HG02759 (cell line): ENCODE measurements at regions not wholly inside any gene's neighbourhood (a gene's known extent, or its start where the extent isn't known, plus 50 kb on each side); places are given as distances from the start of the nearest gene placed in this dataset.

Experiments
- ATAC-seq: cut with Tn5 transposase; IDR thresholded peaks from one replicate; pipeline ENCODE4 v1.9.1; 2021; ENCODE audit warnings: mild to moderate bottlenecking, moderate library complexity; ENCODE audit not compliant: unreplicated experiment

DNA sequence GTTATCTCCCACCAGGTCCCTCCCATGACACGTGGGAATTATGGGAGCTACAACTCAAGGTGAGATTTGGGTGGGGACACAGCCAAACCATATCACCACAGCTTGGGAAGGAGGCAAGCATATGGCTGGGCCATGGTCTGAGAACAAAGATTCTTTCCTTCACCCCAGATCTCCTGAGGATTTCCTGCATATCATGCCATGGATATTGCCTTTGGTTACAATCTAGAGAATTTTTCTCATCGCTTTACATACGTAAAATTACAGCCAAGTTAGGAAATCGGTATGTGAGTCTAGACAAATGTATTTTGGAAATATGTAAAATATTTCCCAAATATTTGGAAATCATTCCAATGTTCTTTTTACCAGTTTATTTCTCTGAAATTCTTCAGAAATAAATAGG lies 398.3 kb downstream of the RFC3 start:
- no peak for ATAC-seq

DNA sequence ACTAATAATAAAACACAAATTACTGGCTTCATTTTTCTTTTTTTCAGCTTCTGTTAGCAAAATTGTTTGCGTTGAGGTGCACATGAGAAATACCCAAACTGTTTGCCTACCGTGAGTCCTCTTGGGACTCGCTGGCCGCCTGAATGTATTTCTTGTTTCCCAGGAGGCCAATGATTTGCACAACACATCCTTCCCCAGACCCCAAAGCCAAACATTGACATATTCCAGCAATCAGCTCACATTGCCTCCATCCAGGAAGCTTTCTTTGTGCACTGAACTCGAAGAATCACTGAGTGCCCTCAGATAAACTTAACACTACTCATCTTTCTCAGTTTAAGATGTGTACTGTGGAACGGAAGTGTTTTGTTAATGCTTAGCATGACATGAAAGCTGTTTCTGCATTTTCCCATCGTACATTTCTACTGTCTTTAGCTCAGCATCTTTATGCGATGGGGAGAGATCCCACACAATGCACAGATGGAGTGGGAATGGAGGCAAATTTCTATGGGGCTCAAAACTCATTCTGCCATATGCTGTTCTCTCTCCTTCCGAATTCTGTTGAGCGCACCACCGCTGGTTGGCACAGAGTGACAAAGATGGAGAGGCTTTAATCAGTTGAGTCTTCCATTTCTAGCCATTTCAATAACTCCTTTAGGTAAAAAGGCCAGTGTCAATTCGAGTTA lies 399.5 kb downstream of the RFC3 start:
- ATAC-seq, result no peak

- ATAC-seq, result no peak
Measured at GRCh38 chr13:34223984-34224383, 406.0 kb downstream of the RFC3 start.

GRCh38 chr13:34224877-34225276 lies 406.9 kb downstream of the RFC3 start:
- no peak for ATAC-seq

DNA sequence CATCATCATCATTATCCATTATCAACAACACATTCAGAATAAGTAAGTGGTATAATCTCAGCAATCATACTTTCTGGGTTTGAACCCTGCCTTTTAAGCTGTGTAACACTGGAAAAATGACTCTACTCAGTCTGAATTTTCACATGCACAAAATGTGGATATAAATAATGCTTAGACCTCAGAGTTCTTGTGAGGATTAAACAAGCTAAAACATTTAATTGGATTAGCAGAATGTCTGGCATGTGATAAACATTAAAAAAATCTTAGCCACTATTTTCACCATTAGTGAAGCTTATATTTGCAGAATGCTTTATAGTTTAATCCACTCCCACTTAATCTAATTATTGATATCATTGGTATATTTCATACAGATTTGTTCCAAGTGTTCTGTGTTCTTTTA lies 412.3 kb downstream of the RFC3 start:
- no peak for ATAC-seq

DNA sequence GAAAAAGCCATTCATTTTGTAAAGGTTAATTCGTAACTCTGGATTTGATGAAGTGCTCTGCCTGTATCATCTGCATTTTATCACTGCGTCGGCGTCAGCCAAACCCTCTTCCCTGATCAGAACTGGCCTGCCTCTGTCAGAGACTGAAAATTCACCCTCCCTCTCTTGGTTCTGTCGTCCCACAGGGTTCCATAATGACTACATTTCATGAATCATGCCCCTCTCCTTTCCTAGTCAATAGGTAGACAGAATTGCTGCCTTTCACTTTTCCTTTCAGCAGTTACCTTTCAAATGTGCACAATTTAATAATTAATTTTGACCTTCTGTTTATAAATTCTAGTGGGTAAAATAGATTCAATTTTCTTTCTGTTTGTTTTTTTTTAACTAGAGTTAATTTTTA lies 423.4 kb downstream of the RFC3 start:
- no peak for ATAC-seq

DNA sequence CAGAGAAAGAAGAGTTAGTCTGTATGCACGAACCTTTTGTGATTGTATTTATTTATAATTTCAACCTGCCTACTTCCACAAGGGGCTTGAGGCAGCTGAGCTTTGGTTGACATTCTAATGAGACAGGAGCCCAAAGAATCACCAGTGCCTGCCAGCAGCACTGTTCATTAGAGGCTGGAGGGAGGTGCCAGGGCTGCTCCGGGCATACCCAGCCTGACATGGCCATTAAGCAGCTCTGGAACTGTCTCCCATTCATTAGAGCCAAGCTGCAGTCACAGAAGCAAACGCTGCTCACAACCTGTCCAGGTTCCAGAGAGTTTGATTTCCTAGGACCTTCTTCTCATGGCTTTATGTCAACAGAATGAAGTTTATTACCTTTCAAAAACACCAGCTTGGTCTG lies 425.5 kb downstream of the RFC3 start:
- no peak for ATAC-seq

DNA sequence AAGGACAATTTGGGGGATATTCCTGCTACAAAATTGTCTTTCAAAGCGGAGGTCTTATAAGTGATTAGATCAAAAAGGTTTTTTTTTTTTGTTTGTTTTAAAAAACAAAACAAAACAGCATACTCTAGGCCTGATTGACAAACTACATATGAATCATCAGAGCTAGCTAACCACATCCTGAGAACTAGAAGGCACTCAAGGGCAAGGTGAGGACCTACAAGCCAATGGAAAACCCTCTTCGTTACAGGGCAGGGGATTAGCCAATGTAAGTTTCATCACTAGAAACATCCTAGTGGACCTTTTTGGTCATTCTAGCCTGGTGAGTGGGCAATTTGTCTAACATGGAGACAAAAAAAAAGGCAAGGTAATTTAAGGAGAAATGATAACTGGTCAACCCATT lies 428.6 kb downstream of the RFC3 start:
- ATAC-seq, result no peak

- no peak for ATAC-seq
Measured at GRCh38 chr13:34247596-34247995, 429.6 kb downstream of the RFC3 start.

DNA sequence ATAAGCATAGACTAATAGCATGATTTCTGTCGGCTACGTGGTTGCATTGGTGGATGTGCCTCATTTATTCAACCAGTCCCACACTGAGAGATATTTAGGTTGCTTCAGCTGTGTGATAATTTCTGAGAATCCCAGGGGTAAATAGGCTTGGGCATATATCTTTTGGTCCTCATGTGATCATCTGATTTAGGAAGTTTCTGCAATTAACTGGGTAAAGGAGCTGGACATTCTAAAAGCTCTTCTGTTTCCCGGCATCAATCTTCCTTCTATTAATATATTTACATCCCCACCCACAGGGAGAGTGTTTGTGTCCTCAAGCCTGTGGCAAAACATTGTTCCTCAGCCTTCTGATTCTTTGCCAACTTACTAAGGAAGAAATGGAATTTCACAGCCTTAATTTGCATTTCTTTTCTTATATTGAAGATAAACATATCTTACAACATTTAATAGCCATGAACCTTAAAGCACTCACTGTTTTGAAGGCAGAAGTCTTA lies 431.6 kb downstream of the RFC3 start:
- no peak for ATAC-seq

- no peak for ATAC-seq
Measured at GRCh38 chr13:34250151-34250670, 432.3 kb downstream of the RFC3 start.

GRCh38 chr13:34254366-34254765 lies 436.4 kb downstream of the RFC3 start:
- no peak for ATAC-seq

DNA sequence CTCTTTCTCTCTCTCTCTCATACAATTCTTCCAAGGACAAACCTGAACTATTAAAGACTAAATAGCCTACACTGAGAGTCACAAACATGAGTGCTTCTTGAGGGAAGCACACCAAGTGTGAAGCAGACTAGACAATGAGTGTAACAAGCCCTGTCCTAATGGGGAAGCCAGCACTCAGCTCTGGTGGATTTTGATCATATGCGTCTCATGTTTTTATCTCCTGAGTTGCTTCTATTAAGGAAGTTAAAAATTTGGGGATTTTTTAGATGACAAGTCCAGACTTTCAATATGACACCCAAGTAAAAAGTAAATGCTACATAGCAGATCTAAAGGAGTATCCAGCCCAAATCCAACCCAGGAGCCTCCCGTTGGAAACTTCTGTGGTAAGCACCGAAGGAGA lies 437.8 kb downstream of the RFC3 start:
- ATAC-seq, result no peak

- ATAC-seq, result no peak
Measured at GRCh38 chr13:34256236-34256635, 438.3 kb downstream of the RFC3 start.

- no peak for ATAC-seq
Measured at GRCh38 chr13:34257966-34258365, 440.0 kb downstream of the RFC3 start.

DNA sequence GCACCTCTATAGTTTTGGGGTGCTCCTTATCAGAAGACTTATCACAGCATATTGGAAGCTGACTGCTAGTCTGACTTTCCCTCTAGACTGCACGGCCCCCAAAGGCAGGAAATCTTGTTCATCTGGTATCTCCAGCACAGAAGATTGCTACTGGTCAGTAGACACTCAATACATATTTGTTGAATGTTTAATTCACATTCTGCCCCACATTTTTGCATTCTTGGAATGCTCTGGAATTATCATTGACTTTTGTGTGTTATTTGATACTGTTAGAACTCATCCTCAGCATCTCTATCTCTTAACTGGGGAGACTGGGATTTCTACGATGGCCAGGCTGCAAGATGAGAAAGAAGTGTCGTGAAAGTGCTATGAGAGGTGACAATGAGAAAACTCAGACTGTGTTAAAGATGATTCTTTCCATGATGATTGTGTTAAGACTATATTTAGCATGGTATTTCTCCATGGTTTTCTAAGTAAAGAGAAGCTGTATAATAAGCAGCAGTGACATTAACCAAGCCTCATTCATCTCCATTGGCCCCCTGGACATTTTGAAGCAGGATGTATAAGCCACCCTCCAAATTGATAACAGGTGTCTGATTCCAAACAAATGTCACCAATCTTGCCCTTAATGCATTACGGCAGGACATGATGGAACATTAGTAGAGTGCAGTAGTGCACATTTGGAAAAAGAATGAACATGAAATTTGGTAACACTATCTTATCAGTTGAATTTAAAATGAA lies 440.9 kb downstream of the RFC3 start:
- ATAC-seq, result no peak

DNA sequence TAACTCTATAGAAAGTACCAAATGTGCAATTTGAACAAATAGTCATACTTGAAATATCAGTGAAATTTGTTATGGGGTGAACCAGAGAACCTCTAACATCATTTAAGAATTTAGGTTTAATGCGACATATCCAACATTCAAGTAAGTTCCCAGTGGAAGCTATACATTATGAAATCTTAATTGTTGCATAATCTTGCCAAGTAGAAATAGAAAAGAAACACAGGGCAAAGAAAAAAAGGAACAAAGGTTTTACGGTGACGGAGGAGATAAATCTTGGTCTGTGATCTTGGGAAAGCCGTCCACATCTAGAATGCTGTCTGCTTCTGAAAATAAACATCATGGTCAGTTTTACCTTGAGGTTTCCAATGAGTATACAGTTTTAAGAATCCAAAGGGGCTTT lies 445.7 kb downstream of the RFC3 start:
- no peak for ATAC-seq

DNA sequence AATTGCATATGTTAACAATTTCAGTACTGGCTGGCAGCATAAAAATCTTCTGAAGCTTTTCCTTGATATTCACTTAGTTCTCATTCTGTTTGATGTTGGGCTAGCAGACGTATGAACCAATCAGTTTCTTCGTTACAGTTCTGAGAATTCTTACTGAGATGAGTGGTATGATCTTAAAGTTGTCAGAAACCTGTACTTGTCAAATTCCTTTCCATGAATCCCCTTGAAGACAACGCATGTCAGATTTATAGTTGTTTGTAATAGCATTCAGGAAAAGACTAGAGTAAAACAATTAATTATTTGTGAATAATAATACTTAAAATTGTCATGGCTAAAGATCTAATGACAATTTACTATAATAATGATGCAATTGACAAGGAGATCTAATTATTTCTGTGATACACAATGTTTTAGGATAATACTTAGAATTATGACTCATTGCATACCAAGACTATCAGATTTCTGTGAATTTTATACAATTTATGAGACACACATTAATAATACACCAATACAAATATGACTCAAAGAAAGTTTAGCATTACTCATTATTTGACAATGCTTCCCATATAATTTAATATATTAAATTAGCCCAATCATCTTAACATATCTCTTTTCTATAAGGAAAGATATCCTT lies 447.2 kb downstream of the RFC3 start:
- no peak for ATAC-seq

DNA sequence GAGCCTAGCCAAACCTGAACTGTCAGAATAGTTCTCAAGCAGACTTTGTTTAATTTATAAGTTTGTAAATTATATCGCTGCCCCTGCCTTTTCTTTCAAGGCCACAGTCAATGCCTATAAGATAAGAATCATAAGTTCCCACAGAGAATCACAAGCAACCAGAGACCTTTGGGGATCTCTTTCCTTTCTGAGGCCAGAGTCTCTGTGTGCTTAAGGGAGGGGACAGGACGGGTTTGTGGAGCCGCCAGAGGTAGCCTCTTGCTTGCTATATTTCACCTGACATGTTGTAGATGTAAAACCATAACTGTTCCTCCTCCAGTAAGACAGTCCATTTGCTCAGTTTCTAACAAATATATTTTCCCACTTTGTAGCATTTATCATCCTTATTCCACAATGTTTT lies 458.8 kb downstream of the RFC3 start:
- ATAC-seq, result no peak

GRCh38 chr13:34277936-34278335 lies 460.0 kb downstream of the RFC3 start:
- ATAC-seq, result no peak

DNA sequence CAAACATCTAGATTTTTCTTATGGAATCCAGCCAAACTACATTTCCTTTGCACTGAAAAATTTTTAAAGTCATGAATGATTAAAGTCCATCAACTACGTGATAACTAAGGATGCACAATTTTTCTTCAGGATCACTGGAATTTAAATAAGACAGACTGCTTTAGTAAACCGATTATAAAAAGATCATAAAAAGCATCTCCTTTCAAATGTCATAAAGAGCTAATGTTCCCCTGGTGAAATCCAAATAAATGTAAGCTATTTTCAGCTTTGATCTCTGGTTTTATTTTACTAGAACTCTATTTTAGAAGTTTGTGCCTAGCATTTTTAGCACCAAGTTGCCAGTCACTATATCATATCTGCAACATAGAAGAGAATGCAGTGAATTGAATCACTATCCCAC lies 460.8 kb downstream of the RFC3 start:
- no peak for ATAC-seq

GRCh38 chr13:34290661-34291060 lies 472.7 kb downstream of the RFC3 start:
- no peak for ATAC-seq
